OCI-LY7 (cell line): ENCODE measurements at regions not wholly inside any gene's neighbourhood (a gene's known extent, or its start where the extent isn't known, plus 50 kb on each side); places are given as distances from the start of the nearest gene placed in this dataset.

Experiments
- EZH2phosphoT487 ChIP-seq: fragments of 200-600 bp; sonication (generic); IDR thresholded peaks from 2 replicates; pipeline ENCODE4 v1.6.1; 2018; ENCODE audit warnings: low read depth, borderline replicate concordance, mild to moderate bottlenecking, mixed run types, antibody characterized with exemption, low read length, moderate library complexity, mixed read lengths
- TF ChIP-seq, protein P1 (sequence below): fragments of 200-600 bp; sonication (generic); conservative IDR thresholded peaks from 2 replicates; pipeline ENCODE4 v1.5.1; 2014; ENCODE audit warnings: mild to moderate bottlenecking, antibody characterized with exemption, low read length, moderate library complexity, mixed read lengths

DNA sequence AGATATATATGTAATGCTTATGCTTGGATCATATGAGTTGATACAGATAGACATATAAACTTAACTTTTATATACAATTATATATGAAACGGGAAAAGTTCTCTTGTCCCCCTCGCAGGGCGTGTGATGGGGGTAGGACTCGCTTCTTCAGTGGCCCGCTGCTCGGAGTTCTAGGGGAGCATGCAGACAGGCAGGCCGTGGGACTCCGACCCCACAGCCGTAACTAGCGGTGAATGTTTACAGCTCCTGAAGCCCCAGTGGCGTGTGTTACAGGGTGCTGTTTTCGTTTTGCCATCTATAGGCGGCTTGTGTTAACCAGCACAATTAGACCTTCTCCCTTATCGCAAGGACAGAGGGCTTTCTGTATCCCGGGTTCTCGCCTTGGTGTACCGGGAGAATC is 1899.8 kb downstream of the PCDH9 start:
- TF ChIP-seq, protein P1, sequence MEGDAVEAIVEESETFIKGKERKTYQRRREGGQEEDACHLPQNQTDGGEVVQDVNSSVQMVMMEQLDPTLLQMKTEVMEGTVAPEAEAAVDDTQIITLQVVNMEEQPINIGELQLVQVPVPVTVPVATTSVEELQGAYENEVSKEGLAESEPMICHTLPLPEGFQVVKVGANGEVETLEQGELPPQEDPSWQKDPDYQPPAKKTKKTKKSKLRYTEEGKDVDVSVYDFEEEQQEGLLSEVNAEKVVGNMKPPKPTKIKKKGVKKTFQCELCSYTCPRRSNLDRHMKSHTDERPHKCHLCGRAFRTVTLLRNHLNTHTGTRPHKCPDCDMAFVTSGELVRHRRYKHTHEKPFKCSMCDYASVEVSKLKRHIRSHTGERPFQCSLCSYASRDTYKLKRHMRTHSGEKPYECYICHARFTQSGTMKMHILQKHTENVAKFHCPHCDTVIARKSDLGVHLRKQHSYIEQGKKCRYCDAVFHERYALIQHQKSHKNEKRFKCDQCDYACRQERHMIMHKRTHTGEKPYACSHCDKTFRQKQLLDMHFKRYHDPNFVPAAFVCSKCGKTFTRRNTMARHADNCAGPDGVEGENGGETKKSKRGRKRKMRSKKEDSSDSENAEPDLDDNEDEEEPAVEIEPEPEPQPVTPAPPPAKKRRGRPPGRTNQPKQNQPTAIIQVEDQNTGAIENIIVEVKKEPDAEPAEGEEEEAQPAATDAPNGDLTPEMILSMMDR: no peak
- no peak for TF ChIP-seq EZH2phosphoT487
